ENCODE measurements at regions not wholly inside any gene's neighbourhood (a gene's known extent, or its start where the extent isn't known, plus 50 kb on each side); places are given as distances from the start of the nearest gene placed in this dataset.

- TF ChIP-seq REST (IDR thresholded peaks at IDR 0.05; ENCODE audit: low read depth): no peak
- TF ChIP-seq YY1 (IDR thresholded peaks at IDR 0.05; ENCODE audit: extremely low read depth, insufficient replicate concordance, low read depth, low read length): no peak
- no peak for TF ChIP-seq POLR2AphosphoS5 (IDR thresholded peaks at IDR 0.05; ENCODE audit: low read depth, low read length)
- no peak for TF ChIP-seq CTCF (IDR thresholded peaks at IDR 0.05 in 2 of 3, conservative IDR thresholded peaks at IDR 0.05 in 1 of 3; ENCODE audit: borderline replicate concordance in 1 of 3, insufficient read depth in 1 of 3, low read depth in 2 of 3, low read length in 2 of 3)
- TF ChIP-seq EZH2 (IDR thresholded peaks at IDR 0.05): no peak
- TF ChIP-seq FOSL1 (IDR thresholded peaks at IDR 0.05; ENCODE audit: low read depth): no peak
- no peak for TF ChIP-seq RAD21 (IDR thresholded peaks at IDR 0.05; ENCODE audit: low read depth)
- no peak for TF ChIP-seq JUND (IDR thresholded peaks at IDR 0.05)
- TF ChIP-seq POLR2A (IDR thresholded peaks at IDR 0.05; ENCODE audit: borderline replicate concordance, extremely low read depth, insufficient read depth, insufficient read length): no peak
- no peak for TF ChIP-seq EGR1 (IDR thresholded peaks at IDR 0.05; ENCODE audit: low read depth)
- no peak for TF ChIP-seq ZFX (IDR thresholded peaks at IDR 0.05)
- TF ChIP-seq ZBTB33 (IDR thresholded peaks at IDR 0.05; ENCODE audit: extremely low read depth, insufficient replicate concordance, low read length): no peak
- TF ChIP-seq SIN3A (IDR thresholded peaks at IDR 0.05; ENCODE audit: low read depth): no peak
- no peak for TF ChIP-seq MAX (IDR thresholded peaks at IDR 0.05)
Observed at GRCh38 chr1:195105773-195106172, 1502.5 kb downstream of the KCNT2 start.

Data from HCT116 (cell line).